ENCODE measurements at regions not wholly inside any gene's neighbourhood (a gene's known extent, or its start where the extent isn't known, plus 50 kb on each side); places are given as distances from the start of the nearest gene placed in this dataset.

DNA sequence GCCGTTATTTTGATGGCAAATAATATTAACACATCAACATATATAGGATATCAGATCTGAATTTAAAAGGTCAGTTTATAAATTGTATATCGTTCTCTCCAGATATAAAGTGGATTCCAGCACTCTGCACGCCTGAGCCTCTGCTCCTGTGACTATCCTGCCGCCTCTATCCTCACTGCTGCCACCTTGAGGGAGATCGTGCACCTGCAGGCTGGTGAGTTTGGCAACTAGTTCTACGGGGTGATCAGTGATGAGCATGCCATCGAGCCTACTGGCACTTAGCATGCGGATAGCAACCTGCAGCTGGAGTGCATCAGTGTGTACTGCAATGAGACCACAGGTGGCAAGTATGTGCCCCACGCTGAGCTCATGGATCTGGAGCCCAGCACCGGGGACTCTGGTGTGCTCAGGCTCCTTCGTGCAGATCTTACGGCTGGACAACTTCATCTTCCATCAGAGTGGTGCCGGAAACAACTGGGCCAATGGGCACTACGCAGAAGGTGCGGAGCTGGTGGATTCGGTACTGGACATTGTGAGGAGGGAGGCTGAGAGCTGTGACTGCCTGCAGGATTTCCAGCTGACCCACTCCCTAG, 84.9 kb downstream of the FBXO5 start:
- TF ChIP-seq, protein P1, sequence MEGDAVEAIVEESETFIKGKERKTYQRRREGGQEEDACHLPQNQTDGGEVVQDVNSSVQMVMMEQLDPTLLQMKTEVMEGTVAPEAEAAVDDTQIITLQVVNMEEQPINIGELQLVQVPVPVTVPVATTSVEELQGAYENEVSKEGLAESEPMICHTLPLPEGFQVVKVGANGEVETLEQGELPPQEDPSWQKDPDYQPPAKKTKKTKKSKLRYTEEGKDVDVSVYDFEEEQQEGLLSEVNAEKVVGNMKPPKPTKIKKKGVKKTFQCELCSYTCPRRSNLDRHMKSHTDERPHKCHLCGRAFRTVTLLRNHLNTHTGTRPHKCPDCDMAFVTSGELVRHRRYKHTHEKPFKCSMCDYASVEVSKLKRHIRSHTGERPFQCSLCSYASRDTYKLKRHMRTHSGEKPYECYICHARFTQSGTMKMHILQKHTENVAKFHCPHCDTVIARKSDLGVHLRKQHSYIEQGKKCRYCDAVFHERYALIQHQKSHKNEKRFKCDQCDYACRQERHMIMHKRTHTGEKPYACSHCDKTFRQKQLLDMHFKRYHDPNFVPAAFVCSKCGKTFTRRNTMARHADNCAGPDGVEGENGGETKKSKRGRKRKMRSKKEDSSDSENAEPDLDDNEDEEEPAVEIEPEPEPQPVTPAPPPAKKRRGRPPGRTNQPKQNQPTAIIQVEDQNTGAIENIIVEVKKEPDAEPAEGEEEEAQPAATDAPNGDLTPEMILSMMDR (conservative IDR thresholded peaks at IDR 0.05; ENCODE audit: low read depth, low read length) = peak; percentile 95
- no peak for DNase-seq (ENCODE audit: low read depth)
- H3K4me3 ChIP-seq (ENCODE audit: low read depth, low read length) = no peak overlapping the region

DNA sequence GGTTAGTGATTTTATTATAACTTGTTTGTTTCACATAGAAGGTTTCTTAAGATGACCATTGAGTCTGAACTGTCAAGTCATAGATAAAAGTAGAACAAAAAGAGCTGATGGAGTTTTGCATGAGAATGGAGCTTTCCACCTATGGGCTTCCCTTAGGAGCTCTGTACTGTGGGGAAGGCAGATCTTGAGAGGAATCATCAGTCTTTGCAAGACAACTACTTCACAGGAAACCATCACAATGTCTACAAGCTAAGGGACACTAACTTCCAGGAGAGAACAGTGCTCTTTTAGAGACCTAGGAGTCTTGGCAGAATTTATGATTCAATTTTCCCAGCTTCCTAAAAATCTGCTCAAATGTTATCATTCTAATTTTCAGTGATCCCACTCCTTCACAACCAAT, 78.2 kb downstream of the FBXO5 start:
- TF ChIP-seq, protein P1 (conservative IDR thresholded peaks at IDR 0.05; ENCODE audit: low read depth, low read length) = no peak
- no peak for DNase-seq (ENCODE audit: low read depth)
- no peak overlapping the region for H3K4me3 ChIP-seq (ENCODE audit: low read depth, low read length)

DNA sequence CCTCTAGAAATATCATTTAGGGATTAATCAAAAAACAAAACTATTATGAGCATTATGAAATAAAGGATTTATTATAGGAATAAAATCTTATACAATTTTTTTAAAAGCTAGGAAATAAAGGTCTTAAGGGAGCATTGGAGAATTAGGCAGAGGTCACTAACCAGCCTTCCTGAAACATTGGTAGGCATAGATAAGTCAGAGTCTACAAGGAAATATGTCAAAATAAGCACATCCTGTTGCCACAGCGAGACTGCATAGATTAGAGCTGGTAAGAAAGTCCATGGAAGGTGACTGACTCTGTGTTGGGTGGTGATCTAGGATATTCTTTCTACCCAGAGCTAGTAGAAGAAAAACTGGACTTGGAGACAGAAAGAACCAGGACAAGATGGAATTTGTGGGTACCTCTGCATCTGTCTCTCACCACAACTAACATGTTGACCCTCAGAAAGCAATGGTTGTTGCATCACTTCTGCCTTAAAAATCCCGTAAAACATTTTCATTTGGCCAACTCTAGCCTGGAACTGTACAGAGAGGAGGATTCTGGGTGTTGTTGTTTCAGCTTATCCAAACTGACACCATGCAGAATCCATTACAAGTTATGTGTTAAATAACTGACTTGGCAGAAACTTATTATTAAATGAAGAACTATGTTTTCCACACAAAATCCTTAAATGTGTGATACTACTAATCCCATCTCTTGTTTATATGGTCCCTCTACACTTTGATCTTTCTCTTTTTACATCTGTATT, 77.1 kb downstream of the FBXO5 start:
- DNase-seq (ENCODE audit: low read depth) = no peak
- TF ChIP-seq, protein P1 (conservative IDR thresholded peaks at IDR 0.05; ENCODE audit: low read depth, low read length) = no peak
- no peak overlapping the region for H3K4me3 ChIP-seq (ENCODE audit: low read depth, low read length)

DNA sequence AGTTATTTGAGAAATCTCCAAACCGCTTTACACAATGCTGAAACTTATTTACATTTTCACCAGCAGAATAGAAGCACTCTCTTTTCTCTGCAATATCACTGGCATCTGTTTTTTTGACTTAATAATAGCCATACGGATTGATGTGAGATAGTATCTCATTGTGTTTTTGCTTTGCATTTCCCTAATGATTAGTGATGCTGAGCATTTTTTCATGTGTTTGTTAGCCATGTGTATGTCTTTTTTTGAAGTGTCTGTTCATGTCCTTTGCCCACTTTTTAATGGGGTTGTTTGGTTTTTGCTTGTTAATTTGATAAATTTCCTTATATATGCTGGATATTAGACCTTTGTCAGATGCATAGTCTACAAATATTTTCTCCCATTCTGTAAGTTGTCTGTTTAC, 73.6 kb downstream of the FBXO5 start:
- TF ChIP-seq, protein P1 (conservative IDR thresholded peaks at IDR 0.05; ENCODE audit: low read depth, low read length) = no peak
- no peak for DNase-seq (ENCODE audit: low read depth)
- H3K4me3 ChIP-seq (ENCODE audit: low read depth, low read length) = no peak overlapping the region

DNA sequence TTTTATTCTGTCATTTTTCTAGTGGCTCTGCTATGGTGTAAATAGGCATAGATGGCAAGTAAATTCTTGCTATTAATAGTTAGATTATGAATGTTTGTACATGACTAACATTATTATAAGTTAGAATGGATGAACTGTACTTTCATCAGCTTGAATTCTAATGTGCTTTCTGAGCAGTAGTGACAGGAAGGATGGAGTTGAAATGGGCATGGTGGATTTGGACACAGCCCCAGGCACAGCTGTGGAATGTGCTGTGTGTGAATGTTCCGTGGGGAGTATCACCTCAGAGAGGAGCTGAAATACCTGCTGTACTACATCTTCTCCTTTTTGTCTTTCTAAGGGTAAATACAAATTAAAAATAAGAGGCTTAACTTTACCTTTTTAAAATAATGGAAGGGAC, 66.8 kb downstream of the FBXO5 start:
- TF ChIP-seq, protein P1 (conservative IDR thresholded peaks at IDR 0.05; ENCODE audit: low read depth, low read length) = no peak
- no peak for DNase-seq (ENCODE audit: low read depth)
- no peak overlapping the region for H3K4me3 ChIP-seq (ENCODE audit: low read depth, low read length)

DNA sequence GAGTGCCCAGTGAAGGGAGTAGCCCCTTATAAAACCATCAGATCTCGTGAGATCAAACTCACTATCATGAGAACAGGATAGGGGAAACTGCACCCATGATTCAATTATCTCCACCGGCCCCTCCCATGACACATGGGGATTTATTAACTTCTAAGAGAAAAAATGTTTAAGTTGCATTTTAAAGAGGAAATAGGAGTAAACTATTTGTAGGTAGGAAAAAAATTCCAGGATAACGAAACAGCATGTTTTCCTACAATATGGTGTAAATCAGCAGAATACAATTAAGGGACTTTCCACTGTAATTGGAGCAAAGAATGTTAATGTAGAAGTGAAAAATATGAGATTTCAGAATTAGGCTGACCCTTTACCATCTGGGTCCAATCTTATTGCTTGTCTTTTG, 63.9 kb downstream of the FBXO5 start:
- no peak for DNase-seq (ENCODE audit: low read depth)
- TF ChIP-seq, protein P1 (conservative IDR thresholded peaks at IDR 0.05; ENCODE audit: low read depth, low read length) = no peak
- H3K4me3 ChIP-seq (ENCODE audit: low read depth, low read length) = no peak overlapping the region

DNA sequence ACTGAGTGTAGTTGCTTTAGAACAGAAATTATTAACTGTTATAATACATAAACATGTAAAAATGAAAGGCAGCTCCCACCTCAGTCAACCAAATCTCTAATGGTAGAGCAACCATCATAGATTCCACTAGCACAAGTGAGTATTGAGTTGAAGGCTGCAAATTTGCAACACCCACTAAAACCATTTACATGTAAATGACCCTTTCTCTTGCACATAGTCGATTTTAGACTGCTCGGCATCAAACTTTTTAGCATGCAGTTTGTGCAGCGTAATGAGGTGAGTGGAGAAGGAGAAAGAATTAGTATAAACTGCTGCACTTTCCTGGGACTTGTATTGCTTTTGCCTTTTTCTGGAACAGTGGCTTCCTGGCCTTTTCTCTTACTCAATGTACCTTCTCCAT, 62.8 kb downstream of the FBXO5 start:
- DNase-seq (ENCODE audit: low read depth) = no peak
- H3K4me3 ChIP-seq (ENCODE audit: low read depth, low read length) = no peak overlapping the region
- TF ChIP-seq, protein P1 (conservative IDR thresholded peaks at IDR 0.05; ENCODE audit: low read depth, low read length) = no peak
